ENCODE measurements at regions not wholly inside any gene's neighbourhood (a gene's known extent, or its start where the extent isn't known, plus 50 kb on each side); places are given as distances from the start of the nearest gene placed in this dataset.
"Not testable (repeated sequence)": the region's sequence is repeated elsewhere in the genome, so short reads cannot be mapped to it uniquely, and the experiment has no call there.

DNA sequence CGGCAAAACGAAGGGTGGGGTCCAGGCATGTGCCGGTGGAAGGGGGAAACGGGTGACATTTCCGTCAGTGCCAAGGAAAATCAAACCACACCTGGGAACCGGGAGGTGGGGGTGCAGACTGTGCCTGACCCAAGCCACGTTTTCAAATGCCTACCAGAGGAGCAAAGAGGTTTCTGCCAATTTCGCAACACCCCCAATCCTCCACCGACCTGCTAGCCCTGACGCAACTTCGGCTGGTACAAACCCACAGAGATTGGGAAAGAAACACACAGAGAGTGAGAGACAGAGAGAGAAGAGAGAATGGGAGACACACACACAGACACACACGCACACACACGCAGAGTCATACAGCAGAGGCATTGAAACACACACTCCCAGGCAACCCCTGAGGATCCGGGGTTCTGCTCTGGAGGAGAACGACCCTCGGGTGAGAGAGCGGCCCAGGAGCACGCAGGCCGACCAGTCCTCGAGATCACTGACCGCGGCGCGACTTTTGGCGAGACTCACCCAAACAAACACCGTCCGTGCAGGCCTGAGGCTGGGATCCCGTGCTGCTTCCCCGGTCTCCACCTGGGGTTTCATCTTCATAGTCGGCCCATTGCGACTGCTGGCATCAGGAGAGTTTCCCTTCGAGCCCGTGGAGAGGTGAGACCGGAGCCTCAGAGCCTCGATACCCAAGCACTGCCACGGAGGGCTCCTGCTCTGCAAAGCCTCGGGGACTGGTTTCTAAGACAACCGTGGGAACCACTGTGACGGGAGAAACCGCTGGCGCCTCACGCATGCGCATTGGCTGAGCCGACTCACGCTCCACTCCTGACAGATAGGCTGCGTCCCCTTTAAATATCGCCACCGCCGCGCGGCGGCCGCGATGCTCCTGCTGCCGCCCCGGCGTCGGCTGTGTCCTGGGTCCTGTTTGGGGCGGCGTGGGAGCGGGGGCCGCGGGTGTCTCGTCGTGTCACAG lies 697.9 kb upstream of the TPTE start:
- H3K4me3 ChIP-seq; intact Hi-C loops (cut with DNase I; ENCODE audit: low total_unique reads); H3K27ac ChIP-seq; H3K27me3 ChIP-seq; H3K4me1 ChIP-seq; H3K36me3 ChIP-seq: not testable (repeated sequence)
- peaks cover 3 to 14% (median 5%) of the 10 kb centered on the region in 4 donors for H3K9me3 ChIP-seq
- peak; percentile 10 to 59 for DNase-seq
- WGBS, 5 donors, result 82 to 90% (median 83%) methylated on average over 37 to 47 of the region's 65 CpGs

DNA sequence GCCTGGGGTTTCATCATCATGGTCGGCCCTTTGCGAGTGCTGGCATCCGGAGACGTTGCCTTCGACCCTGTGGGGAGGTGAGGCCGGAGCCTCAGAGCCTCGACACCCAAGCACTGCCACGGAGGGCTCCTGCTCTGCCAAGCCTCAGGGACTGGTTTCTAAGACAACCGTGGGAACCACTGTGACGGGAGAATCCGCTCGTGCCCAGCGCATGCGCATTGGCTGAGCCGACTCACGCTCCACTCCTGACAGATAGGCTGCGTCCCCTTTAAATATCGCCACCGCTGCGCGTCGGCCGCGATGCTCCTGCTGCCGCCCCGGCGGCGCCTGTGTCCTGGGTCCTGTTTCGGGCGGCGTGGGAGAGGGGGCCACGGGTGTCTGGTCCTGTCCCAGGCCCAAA lies 690.6 kb upstream of the TPTE start:
- 76 to 86% methylated on average over 9 to 11 of the region's 32 CpGs; no CpG with 5 or more reads in 3 of the 5 donors for WGBS, 5 donors
- intact Hi-C loops (cut with DNase I; ENCODE audit: low total_unique reads); DNase-seq; H3K4me3 ChIP-seq; H3K9me3 ChIP-seq; H3K27me3 ChIP-seq; H3K27ac ChIP-seq; H3K4me1 ChIP-seq; H3K36me3 ChIP-seq: not testable (repeated sequence)

DNA sequence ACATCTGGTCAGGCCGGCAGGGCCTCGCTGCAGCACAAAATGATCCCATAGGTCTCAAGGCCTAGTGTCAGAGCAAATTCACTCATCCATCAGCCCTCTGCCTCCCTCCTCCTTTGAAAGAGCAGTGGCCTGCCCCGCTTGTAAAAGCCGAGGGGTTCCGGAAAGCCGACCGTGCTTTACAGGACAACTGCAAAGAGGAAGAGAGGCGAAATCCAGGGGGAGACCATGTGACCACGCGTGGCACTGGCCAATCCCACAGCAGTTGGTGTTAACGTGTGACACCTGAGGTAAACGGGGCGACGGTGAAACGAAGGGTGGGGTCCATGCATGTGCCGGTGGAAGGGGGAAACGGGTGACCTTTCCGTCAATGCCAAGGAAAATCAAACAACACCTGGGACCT lies 688.6 kb upstream of the TPTE start:
- DNase-seq; H3K27ac ChIP-seq; H3K4me3 ChIP-seq; H3K36me3 ChIP-seq; H3K4me1 ChIP-seq; H3K27me3 ChIP-seq; intact Hi-C loops (cut with DNase I; ENCODE audit: low total_unique reads): not testable (repeated sequence)
- 78 to 85% (median 82%) methylated on average over 15 to 18 of the region's 18 CpGs for WGBS, 5 donors
- peaks cover 3 to 12% (median 6%) of the 10 kb centered on the region in 4 donors for H3K9me3 ChIP-seq

DNA sequence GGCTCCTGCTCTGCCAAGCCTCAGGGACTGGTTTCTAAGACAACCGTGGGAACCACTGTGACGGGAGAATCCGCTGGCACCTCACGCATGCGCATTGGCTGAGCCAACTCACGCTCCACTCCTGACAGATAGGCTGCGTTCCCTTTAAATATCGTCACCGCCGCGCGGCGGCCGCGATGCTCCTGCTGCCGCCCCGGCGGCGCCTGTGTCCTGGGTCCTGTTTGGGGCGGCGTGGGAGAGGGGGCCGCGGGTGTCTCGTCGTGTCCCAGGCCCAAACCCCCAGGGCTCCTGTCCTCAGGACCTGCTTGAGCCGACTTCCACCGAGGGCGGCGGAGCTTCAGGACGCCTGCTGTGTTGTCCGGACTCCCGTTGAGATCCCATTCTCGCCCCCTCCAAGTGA lies 684.8 kb upstream of the TPTE start:
- intact Hi-C loops (cut with DNase I; ENCODE audit: low total_unique reads); H3K27ac ChIP-seq; DNase-seq; H3K36me3 ChIP-seq; H3K4me3 ChIP-seq; H3K27me3 ChIP-seq; H3K4me1 ChIP-seq: not testable (repeated sequence)
- peaks cover 7 to 31% (median 25%) of the 10 kb centered on the region in 4 donors for H3K9me3 ChIP-seq
- WGBS, 5 donors, result 59 to 95% (median 82%) methylated on average over 4 to 33 of the region's 33 CpGs

DNA sequence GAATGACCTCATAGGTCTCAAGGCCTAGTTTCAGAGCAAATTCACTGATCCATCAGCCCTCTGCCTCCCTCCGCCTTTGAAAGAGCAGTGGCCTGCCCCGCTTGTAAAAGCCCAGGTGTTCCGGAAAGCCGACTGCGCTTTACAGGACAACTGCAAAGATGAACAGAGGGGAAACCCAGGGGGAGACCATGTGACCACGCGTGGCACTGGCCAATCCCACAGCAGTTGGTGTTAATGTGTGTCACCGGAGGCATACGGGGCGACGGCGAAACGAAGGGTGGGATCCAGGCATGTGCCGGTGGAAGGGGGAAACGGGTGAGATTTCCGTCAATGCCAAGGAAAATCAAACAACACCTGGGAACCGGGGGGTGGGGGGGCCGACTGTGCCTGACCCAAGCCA lies 684.4 kb upstream of the TPTE start:
- intact Hi-C loops (cut with DNase I; ENCODE audit: low total_unique reads); H3K27me3 ChIP-seq; H3K4me1 ChIP-seq; DNase-seq; H3K36me3 ChIP-seq; H3K4me3 ChIP-seq; H3K27ac ChIP-seq: not testable (repeated sequence)
- 82 to 86% (median 85%) methylated on average over 14 to 18 of the region's 18 CpGs for WGBS, 5 donors
- peaks cover 7 to 31% (median 25%) of the 10 kb centered on the region in 4 donors for H3K9me3 ChIP-seq

DNA sequence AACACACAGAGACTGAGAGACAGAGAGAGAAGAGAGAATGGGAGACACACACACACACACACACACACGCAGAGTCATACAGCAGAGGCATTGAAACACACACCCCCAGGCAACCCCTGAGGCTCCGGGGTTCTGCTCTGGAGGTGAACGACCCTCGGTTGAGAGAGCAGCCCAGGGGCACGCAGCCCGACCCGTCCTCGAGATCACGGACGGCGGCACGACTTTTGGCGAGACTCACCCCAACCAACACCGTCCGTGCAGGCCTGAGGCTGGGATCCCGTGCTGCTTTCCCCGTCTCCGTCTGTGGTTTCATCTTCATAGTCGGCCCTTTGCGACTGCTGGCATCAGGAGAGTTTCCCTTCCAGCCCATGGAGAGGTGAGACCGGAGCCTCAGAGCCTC lies 683.9 kb upstream of the TPTE start:
- intact Hi-C loops (cut with DNase I; ENCODE audit: low total_unique reads); H3K36me3 ChIP-seq; H3K27ac ChIP-seq; H3K27me3 ChIP-seq; H3K4me3 ChIP-seq; H3K4me1 ChIP-seq; DNase-seq: not testable (repeated sequence)
- WGBS, 5 donors, result 77 to 83% (median 81%) methylated on average over 20 to 21 of the region's 21 CpGs
- peaks cover 7 to 31% (median 25%) of the 10 kb centered on the region in 4 donors for H3K9me3 ChIP-seq

DNA sequence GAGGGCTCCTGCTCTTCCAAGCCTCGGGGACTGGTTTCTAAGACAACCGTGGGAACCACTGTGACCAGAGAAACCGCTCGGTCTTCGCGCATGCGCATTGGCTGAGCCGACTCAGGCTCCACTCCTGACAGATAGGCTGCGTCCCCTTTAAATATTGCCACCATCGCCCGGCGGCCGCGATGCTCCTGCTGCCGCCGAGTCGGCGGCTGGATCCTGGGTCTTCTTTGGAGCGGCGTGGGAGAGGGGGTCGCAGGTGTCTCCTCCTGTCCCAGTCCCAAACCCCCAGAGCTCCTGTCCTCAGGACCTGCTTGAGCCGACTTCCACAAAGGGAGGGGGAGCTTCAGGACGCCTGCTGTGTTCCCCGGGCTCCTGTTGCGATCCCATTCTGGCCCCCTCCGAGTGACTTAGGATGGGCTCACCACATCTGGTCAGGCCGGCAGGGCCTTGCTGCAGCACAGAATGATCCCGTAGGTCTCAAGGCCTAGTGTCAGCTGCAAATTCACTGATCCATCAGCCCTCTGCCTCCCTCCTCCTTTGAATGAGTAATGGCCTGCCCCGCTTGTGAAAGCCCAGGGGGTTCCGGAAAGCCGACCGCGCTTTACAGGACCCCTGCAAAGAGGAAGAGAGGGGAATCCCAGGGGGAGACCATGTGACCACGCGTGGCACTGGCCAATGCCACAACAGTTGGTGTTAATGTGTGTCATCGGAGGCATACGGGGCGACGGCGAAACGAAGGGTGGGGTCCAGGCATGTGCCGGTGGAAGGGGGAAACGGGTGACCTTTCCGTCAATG lies 683.2 kb upstream of the TPTE start:
- intact Hi-C loops (cut with DNase I; ENCODE audit: low total_unique reads), result no loop called here
- Histone ChIP-seq H3K27me3 (no peaks in the 10 kb centered on the region), H3K9me3 (peaks cover 4 to 31% (median 20%) of the 10 kb centered on the region in 4 donors), H3K27ac (no peak overlapping the region), H3K4me3 (no peak overlapping the region), H3K36me3 (no peaks in the 10 kb centered on the region), H3K4me1 (no peaks in the 10 kb centered on the region)
- no peak for TF ChIP-seq POLR2AphosphoS5 (IDR thresholded peaks at IDR 0.05)
- TF ChIP-seq, protein P1, sequence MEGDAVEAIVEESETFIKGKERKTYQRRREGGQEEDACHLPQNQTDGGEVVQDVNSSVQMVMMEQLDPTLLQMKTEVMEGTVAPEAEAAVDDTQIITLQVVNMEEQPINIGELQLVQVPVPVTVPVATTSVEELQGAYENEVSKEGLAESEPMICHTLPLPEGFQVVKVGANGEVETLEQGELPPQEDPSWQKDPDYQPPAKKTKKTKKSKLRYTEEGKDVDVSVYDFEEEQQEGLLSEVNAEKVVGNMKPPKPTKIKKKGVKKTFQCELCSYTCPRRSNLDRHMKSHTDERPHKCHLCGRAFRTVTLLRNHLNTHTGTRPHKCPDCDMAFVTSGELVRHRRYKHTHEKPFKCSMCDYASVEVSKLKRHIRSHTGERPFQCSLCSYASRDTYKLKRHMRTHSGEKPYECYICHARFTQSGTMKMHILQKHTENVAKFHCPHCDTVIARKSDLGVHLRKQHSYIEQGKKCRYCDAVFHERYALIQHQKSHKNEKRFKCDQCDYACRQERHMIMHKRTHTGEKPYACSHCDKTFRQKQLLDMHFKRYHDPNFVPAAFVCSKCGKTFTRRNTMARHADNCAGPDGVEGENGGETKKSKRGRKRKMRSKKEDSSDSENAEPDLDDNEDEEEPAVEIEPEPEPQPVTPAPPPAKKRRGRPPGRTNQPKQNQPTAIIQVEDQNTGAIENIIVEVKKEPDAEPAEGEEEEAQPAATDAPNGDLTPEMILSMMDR (IDR thresholded peaks at IDR 0.05), result no peak
- no peak for TF ChIP-seq EP300 (IDR thresholded peaks at IDR 0.05)
- TF ChIP-seq POLR2A (IDR thresholded peaks at IDR 0.05), result no peak
- 81 to 84% (median 83%) methylated on average over 44 of the region's 44 CpGs for WGBS, 5 donors
- no peak for DNase-seq

All from stomach (tissue), 8 donors.